Adrenal gland (tissue), 9 donors: ENCODE measurements at regions not wholly inside any gene's neighbourhood (a gene's known extent, or its start where the extent isn't known, plus 50 kb on each side); places are given as distances from the start of the nearest gene placed in this dataset.

Experiments used
- DNase-seq, 7 donors: peaks; one replicate each; pipeline ENCODE4 v3.0.0-alpha.2; 2019 to 2020
- H3K27ac ChIP-seq, 5 donors: fragments of 200-600 bp; sonication (generic) in 4 of 5; 1 replicate in 3 of 5; 2 replicates in 2 of 5; pipeline versions ENCODE4 v1.5.1 to v1.8.0; 2016 to 2020; ENCODE audit warnings: mild to moderate bottlenecking in 1 of 5
- H3K27me3 ChIP-seq: fragments of 200-600 bp; 2 replicates; pipeline ENCODE4 v1.8.0; 2021
- H3K36me3 ChIP-seq, 2 donors: fragments of 200-600 bp; replicated peaks in 1 of 2; 1 replicate in 1 of 2; 2 replicates in 1 of 2; pipeline versions ENCODE4 v1.5.1 to v1.8.0; 2018 to 2022
- H3K4me1 ChIP-seq, 2 donors: fragments of 200-600 bp; replicated peaks in 1 of 2; 1 replicate in 1 of 2; 2 replicates in 1 of 2; pipeline versions ENCODE4 v1.5.1 to v1.8.0; 2018 to 2021
- H3K4me3 ChIP-seq, 4 donors: fragments of 200-600 bp; sonication (generic) in 3 of 4; one replicate each; pipeline ENCODE4 v1.5.1; 2016 to 2018
- H3K9me3 ChIP-seq, 3 donors: fragments of 200-600 bp; sonication (generic) in 1 of 3; replicated peaks in 1 of 3; 1 replicate in 2 of 3; 2 replicates in 1 of 3; pipeline versions ENCODE4 v1.5.1 to v1.8.0; 2016 to 2021
- CTCF ChIP-seq, 6 experiments: fragments of 450-650 bp in 4 of 6; fragments of 200-600 bp in 2 of 6; sonication (generic) in 1 of 6; IDR thresholded peaks; 1 replicate in 5 of 6; 2 replicates in 1 of 6; pipeline versions ENCODE4 v1.5.1 to v1.8.0; 2016 to 2021; ENCODE audit warnings: antibody characterized with exemption in 6 of 6, mild to moderate bottlenecking in 2 of 6, moderate library complexity in 1 of 6
- POLR2A ChIP-seq, 2 donors: fragments of 450-650 bp; IDR thresholded peaks; one replicate each; pipeline ENCODE4 v1.6.1; 2017; ENCODE audit warnings: antibody characterized with exemption in 2 of 2, mild to moderate bottlenecking in 2 of 2, moderate library complexity in 1 of 2
- WGBS, 4 donors: extraction: QIAGEN DNeasy Blood & Tissue Kit in 2 of 4; methylation state at CpG; one replicate each; pipeline versions ENCODE4 v1.1.5 to v1.1.7; 2013 to 2017; 5-methylcytosine and 5-hydroxymethylcytosine counted together
- intact Hi-C, 2 donors: fragments of 100-400 bp; cut with DNase I; formaldehyde crosslinking; loops; one replicate each; pipeline versions ENCODE4 v1.14.1 to v1.15.0; 2022 to 2023
- donor health status: healthy with polysubstance abuse.
- donor health status: Bipolar disorder and iron deficiency.
- donor health status: DM: yes; HTN: yes; CAD: no.
- donor health status: DM: no; HTN: no; CAD: no.
- donor health status: DM: no; HTN: no; CAD: no.

GRCh38 chr13:22536851-22537250 lies 643.9 kb upstream of the SGCG start:
- Histone ChIP-seq H3K36me3 (no peaks in the 10 kb centered on the region), H3K4me3 (no peak overlapping the region), H3K4me1 (peaks cover 0 to 6% of the 10 kb centered on the region in 2 donors), H3K9me3 (no peaks in the 10 kb centered on the region), H3K27me3 (no peaks in the 10 kb centered on the region), H3K27ac (no peak overlapping the region)
- intact Hi-C loops, result no loop called here
- no peak for DNase-seq
- TF ChIP-seq CTCF (IDR thresholded peaks at IDR 0.05) (no peak), POLR2A (IDR thresholded peaks at IDR 0.05) (no peak)
- WGBS, 4 donors, result 75 to 85% (median 81%) methylated on average over 4 of the region's 4 CpGs

GRCh38 chr13:22538400-22538799 lies 642.4 kb upstream of the SGCG start:
- no peak for DNase-seq
- WGBS, 4 donors, result 83 to 91% (median 87%) methylated on average over 5 of the region's 5 CpGs
- H3K27ac ChIP-seq, result no peak overlapping the region
- no peaks in the 10 kb centered on the region for H3K9me3 ChIP-seq
- H3K4me3 ChIP-seq, result no peak overlapping the region
- intact Hi-C loops, result no loop called here
- H3K27me3 ChIP-seq, result no peaks in the 10 kb centered on the region
- no peaks in the 10 kb centered on the region for H3K36me3 ChIP-seq
- H3K4me1 ChIP-seq, result no peaks in the 10 kb centered on the region
- no peak for TF ChIP-seq POLR2A (IDR thresholded peaks at IDR 0.05)

- no peak for TF ChIP-seq CTCF (IDR thresholded peaks at IDR 0.05)
- no peak for TF ChIP-seq POLR2A (IDR thresholded peaks at IDR 0.05)
- no peak overlapping the region for H3K27ac ChIP-seq
Observed at GRCh38 chr13:22549126-22549525, 631.7 kb upstream of the SGCG start.

GRCh38 chr13:22561581-22561980 lies 619.2 kb upstream of the SGCG start:
- H3K9me3 ChIP-seq, result peaks cover 0 to 10% (median 5%) of the 10 kb centered on the region in 3 donors
- no peaks in the 10 kb centered on the region for H3K36me3 ChIP-seq
- intact Hi-C loops, result no loop called here
- H3K4me1 ChIP-seq, result peaks cover 0 to 12% of the 10 kb centered on the region in 2 donors
- no peak overlapping the region for H3K27ac ChIP-seq
- no peak overlapping the region for H3K4me3 ChIP-seq
- TF ChIP-seq CTCF (IDR thresholded peaks at IDR 0.05) (no peak), POLR2A (IDR thresholded peaks at IDR 0.05) (no peak)
- H3K27me3 ChIP-seq, result no peaks in the 10 kb centered on the region
- peak in 1 of 7 donors; percentile 5 for DNase-seq

More at GRCh38 chr13:22549126-22549525, 631.7 kb upstream of the SGCG start:
- DNase-seq, result no peak
- Histone ChIP-seq H3K36me3 (no peaks in the 10 kb centered on the region), H3K4me3 (no peak overlapping the region), H3K9me3 (no peaks in the 10 kb centered on the region), H3K4me1 (no peaks in the 10 kb centered on the region), H3K27me3 (no peaks in the 10 kb centered on the region)
- intact Hi-C loops, result no loop called here
- WGBS, 4 donors, result 83 to 98% (median 87%) methylated on average over 2 of the region's 2 CpGs

GRCh38 chr13:22562116-22562515 lies 618.7 kb upstream of the SGCG start:
- Histone ChIP-seq H3K4me1 (peaks cover 0 to 12% of the 10 kb centered on the region in 2 donors), H3K27ac (no peak overlapping the region), H3K27me3 (no peaks in the 10 kb centered on the region), H3K36me3 (no peaks in the 10 kb centered on the region), H3K9me3 (peaks cover 0 to 10% (median 5%) of the 10 kb centered on the region in 3 donors), H3K4me3 (no peak overlapping the region)
- intact Hi-C loops, result no loop called here
- no peak for DNase-seq
- TF ChIP-seq POLR2A (IDR thresholded peaks at IDR 0.05) (no peak), CTCF (IDR thresholded peaks at IDR 0.05) (no peak)
- WGBS, 4 donors, result 78 to 82% (median 80%) methylated on average over 1 of the region's 1 CpG
